GM12865 (cell line): ENCODE measurements at regions not wholly inside any gene's neighbourhood (a gene's known extent, or its start where the extent isn't known, plus 50 kb on each side); places are given as distances from the start of the nearest gene placed in this dataset.

Source experiments
- DNase-seq: peaks from one replicate; pipeline ENCODE4 v3.0.0; 2010; ENCODE audit warnings: low read depth
- H3K4me3 ChIP-seq: 2 replicates; pipeline ENCODE4 v1.5.1; 2011; ENCODE audit warnings: mild to moderate bottlenecking, low read depth, low read length, control low read depth
- CTCF ChIP-seq: IDR thresholded peaks from 2 replicates; pipeline ENCODE4 v1.5.1; 2011; ENCODE audit warnings: low read length, control low read depth, low read depth, inconsistent platforms; ENCODE audit not compliant: insufficient read depth; ENCODE audit errors: missing control alignments

GRCh38 chr16:82360024-82360783, 190.2 kb upstream of the MPHOSPH6 start:
- no peak overlapping the region for H3K4me3 ChIP-seq
- DNase-seq = no peak
- TF ChIP-seq CTCF = no peak

- DNase-seq = no peak
- no peak overlapping the region for H3K4me3 ChIP-seq
- TF ChIP-seq CTCF = no peak
Observed at GRCh38 chr16:82358606-82359221, 188.7 kb upstream of the MPHOSPH6 start.

DNA sequence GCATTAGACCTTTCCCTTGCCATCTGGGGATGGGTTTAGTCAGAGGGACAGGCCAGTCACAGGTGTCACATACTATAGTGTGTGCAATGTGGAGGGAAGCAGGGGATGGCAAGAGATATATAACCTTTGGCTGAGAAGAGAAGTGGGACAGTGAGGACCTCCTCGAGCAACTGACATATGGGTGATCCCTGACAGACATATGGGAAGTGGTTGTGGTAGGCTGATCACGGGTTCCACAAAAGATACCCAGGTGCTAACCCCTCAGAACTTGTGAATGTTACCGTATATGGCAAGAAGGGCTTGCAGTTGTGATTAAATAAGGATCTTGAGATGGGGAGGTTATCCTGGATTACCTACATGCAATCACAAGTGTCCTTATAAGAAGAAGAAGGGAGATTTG, 188.1 kb upstream of the MPHOSPH6 start:
- TF ChIP-seq CTCF = no peak
- no peak for DNase-seq
- H3K4me3 ChIP-seq = no peak overlapping the region

DNA sequence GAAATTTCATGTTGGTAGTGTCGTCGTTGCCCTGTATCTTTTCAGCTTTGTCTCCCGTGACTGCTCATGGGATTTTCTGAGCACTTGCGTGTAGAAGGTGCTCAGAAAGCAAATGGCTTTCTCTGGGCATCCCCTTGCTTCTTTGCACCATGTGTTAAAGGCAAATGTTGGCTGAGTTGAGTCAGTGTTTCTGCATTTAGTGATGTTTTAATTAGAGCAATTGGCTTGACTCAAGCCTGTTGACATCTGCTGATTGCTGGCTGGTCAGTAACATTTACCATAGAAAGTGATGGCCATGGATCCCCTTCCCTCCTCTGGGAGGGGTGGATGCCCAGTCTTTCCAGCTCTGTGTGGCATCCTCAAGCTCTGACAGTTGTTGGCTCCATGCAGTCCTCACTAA, 187.2 kb upstream of the MPHOSPH6 start:
- TF ChIP-seq CTCF = no peak
- H3K4me3 ChIP-seq = no peak overlapping the region

GRCh38 chr16:82350560-82350959, 180.5 kb upstream of the MPHOSPH6 start:
- no peak for DNase-seq
- no peak for TF ChIP-seq CTCF
- no peak overlapping the region for H3K4me3 ChIP-seq

More for the DNA sequence above, 187.2 kb upstream of the MPHOSPH6 start:
- DNase-seq = no peak

GRCh38 chr16:82345318-82345717, 175.3 kb upstream of the MPHOSPH6 start:
- TF ChIP-seq CTCF = no peak
- no peak for DNase-seq
- H3K4me3 ChIP-seq = no peak overlapping the region
